GM12878 (cell line): ENCODE measurements at regions not wholly inside any gene's neighbourhood (a gene's known extent, or its start where the extent isn't known, plus 50 kb on each side); places are given as distances from the start of the nearest gene placed in this dataset.
"Not testable (repeated sequence)": the region's sequence is repeated elsewhere in the genome, so short reads cannot be mapped to it uniquely, and the experiment has no call there.

Source experiments
- ATAC-seq: fragments of 200-7000 bp; cut with Tn5 transposase; 3 replicates; pipeline ENCODE4 v1.9.1; 2020; ENCODE audit warnings: mild to moderate bottlenecking, moderate library complexity
- BruUV-seq: library from RNA; stranded (reverse); fragments of 400-500 nt; replicated peaks from 2 replicates; lab custom pipeline; 2021; lab: Mats Ljungman, UMichigan
- CTCF ChIA-PET: fragments of 300-600 bp; sonication (Branson Sonifier 250); formaldehyde crosslinking; extraction: SDS; loops from one replicate; lab custom pipeline; 2021; ENCODE audit warnings: inconsistent platforms; lab: Yijun Ruan, JAX
- POLR2A ChIA-PET: fragments of 350-600 bp; formaldehyde crosslinking; extraction: SDS; loops from one replicate; lab custom pipeline; 2021; ENCODE audit warnings: inconsistent platforms; lab: Charles Lee
- RAD21 ChIA-PET: fragments of 300-600 bp; sonication (Branson Sonifier 250); formaldehyde crosslinking; loops from one replicate; lab custom pipeline; 2023; ENCODE audit warnings: antibody characterized with exemption; ENCODE audit not compliant: unreplicated experiment; lab: Charles Lee
- SMC1A ChIA-PET: fragments of 300-600 bp; sonication (Branson Sonifier 250); formaldehyde crosslinking; loops from one replicate; lab custom pipeline; 2023; ENCODE audit not compliant: unreplicated experiment, uncharacterized antibody; lab: Charles Lee
- DNase-seq: peaks from one replicate; pipeline ENCODE4 v3.0.0-alpha.2; 2011; ENCODE audit warnings: low read depth, low spot score
- FAIRE-seq: peaks from 3 replicates; lab custom pipeline; 2011; peaks lifted over from hg19 to GRCh38; lab: Jason Lieb, UNC
- H2AFZ ChIP-seq: 2 replicates; pipeline ENCODE4 v1.6.0; 2011; ENCODE audit warnings: low read depth, low read length, control low read depth; ENCODE audit not compliant: control insufficient read depth
- H3K27ac ChIP-seq: 2 replicates; pipeline ENCODE4 v1.5.1; 2011; ENCODE audit warnings: control low read depth; ENCODE audit not compliant: control insufficient read depth, insufficient read depth
- H3K27me3 ChIP-seq, 2 experiments: replicated peaks in 1 of 2; 2 replicates each; pipeline versions ENCODE4 v1.6.0 to v1.6.1; 2011; ENCODE audit warnings: low read length in 1 of 2; ENCODE audit not compliant: control insufficient read depth in 2 of 2, insufficient read depth in 2 of 2
- H3K36me3 ChIP-seq, 2 experiments: 2 replicates each; pipeline ENCODE4 v1.5.1; 2011; ENCODE audit warnings: low read length in 1 of 2; ENCODE audit not compliant: control insufficient read depth in 2 of 2, insufficient read depth in 2 of 2
- H3K4me1 ChIP-seq: 2 replicates; pipeline ENCODE4 v1.6.1; 2011; ENCODE audit warnings: mild to moderate bottlenecking, low read length, moderate library complexity, mixed read lengths; ENCODE audit not compliant: control insufficient read depth, insufficient read depth
- H3K4me2 ChIP-seq: 2 replicates; pipeline ENCODE4 v1.6.0; 2011; ENCODE audit warnings: control low read depth; ENCODE audit not compliant: control insufficient read depth, insufficient read depth
- H3K4me3 ChIP-seq: fragments of 200-600 bp; sonication (generic); 2 replicates; pipeline ENCODE4 v1.5.1; 2016
- H3K79me2 ChIP-seq: 2 replicates; pipeline ENCODE4 v1.6.0; 2011; ENCODE audit warnings: low read length; ENCODE audit not compliant: control insufficient read depth, insufficient read depth
- H3K9ac ChIP-seq: 2 replicates; pipeline ENCODE4 v1.8.0; 2011; ENCODE audit warnings: low read length, control low read depth, mixed read lengths; ENCODE audit not compliant: control insufficient read depth, insufficient read depth
- H3K9me3 ChIP-seq: replicated peaks from 3 replicates; pipeline ENCODE4 v1.5.1; 2011; ENCODE audit warnings: mild to moderate bottlenecking, low read length; ENCODE audit not compliant: control insufficient read depth, insufficient read depth
- H4K20me1 ChIP-seq: 2 replicates; pipeline ENCODE4 v1.6.0; 2011; ENCODE audit not compliant: control insufficient read depth, insufficient read depth
- WGBS: methylation state at CpG from one replicate; pipeline ENCODE4 v1.1.6; 2016; ENCODE audit warnings: low lambda C conversion rate; ENCODE audit not compliant: insufficient replicate concordance, insufficient coverage; ENCODE audit errors: missing lambda C conversion rate; 5-methylcytosine and 5-hydroxymethylcytosine counted together
- in situ Hi-C: fragments of 300-500 bp; cut with MboI; formaldehyde crosslinking; loops from 9 replicates; pipeline ENCODE4 v1.14.3; 2018; ENCODE audit warnings: mixed read lengths
- intact Hi-C: fragments of 100-400 bp; cut with micrococcal nuclease; formaldehyde crosslinking; loops from one replicate; pipeline ENCODE4 v1.14.2; 2022; ENCODE audit not compliant: unreplicated experiment

DNA sequence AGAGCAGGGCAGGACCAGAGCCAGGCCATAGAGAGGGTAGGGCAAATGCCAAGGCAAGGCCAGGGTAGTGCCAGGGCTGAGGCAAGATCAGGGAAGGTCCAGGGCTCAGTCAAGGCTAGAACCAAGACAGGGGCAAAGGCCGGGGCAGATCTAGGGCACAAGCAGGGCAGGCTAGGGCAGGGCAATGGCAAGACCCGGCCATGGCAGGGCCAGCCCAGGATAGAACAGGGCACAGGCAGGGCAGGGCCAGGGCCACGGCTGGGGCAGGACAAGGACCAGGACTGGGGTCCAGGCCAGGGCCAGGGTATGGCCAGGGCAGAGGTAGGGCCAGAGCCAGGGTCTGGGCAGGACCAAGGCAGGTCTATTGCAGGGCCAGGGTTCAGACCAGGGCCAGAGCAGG is 2873.2 kb downstream of the RPIA start:
- RAD21 ChIA-PET, POLR2A ChIA-PET, H2AFZ ChIP-seq, FAIRE-seq, H3K36me3 ChIP-seq, in situ Hi-C loops, H3K79me2 ChIP-seq, CTCF ChIA-PET, H3K4me2 ChIP-seq, DNase-seq, H3K4me1 ChIP-seq, H3K27ac ChIP-seq, H3K27me3 ChIP-seq, BruUV-seq, ATAC-seq, SMC1A ChIA-PET, intact Hi-C loops, H3K4me3 ChIP-seq, H4K20me1 ChIP-seq, H3K9me3 ChIP-seq, H3K9ac ChIP-seq: not testable (repeated sequence)
- WGBS = 1% methylated on average over 3 of the region's 3 CpGs

DNA sequence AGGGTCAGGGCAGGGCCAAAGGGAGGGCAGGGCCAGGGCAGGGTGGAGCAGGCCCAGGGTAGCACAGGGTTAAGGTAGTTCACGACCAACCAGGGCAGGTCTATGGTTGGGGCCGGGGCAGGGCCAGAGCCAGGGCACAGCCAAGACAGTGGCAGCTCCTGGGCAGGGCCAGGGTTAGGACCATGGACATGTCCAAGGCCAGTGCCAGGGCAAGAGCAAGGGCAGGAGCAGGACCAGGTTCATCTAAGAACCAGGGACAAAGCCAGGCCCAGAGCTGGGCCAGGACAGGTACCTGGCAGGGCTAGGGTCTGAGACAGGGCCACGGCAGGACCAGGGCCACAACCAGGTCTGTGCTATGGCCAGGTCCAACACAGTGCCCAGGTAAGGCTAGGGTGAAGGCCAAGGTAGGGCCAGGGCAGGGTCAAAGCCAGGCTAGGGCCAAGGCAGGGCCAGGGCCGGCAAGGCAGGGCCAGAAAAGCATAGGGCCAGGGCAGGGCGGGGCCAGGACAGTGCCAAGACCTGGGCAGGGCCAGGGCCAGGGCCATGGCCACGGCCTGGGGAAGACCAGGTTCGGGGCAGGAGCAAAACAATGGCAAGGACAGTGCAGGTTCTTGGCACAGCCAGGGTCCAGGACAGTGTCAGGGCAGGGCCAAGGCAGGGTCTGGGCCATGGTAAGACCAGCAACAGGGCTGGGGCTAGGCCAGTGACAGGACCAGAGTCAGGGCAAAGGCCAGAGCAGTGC is 2874.4 kb downstream of the RPIA start:
- H3K27me3 ChIP-seq, RAD21 ChIA-PET, H3K36me3 ChIP-seq, H3K4me2 ChIP-seq, H3K79me2 ChIP-seq, CTCF ChIA-PET, H3K27ac ChIP-seq, ATAC-seq, H3K9me3 ChIP-seq, H3K9ac ChIP-seq, POLR2A ChIA-PET, H2AFZ ChIP-seq, intact Hi-C loops, DNase-seq, BruUV-seq, FAIRE-seq, H4K20me1 ChIP-seq, SMC1A ChIA-PET, in situ Hi-C loops, H3K4me3 ChIP-seq, H3K4me1 ChIP-seq: not testable (repeated sequence)
- WGBS = 6% methylated on average over 4 of the region's 7 CpGs

DNA sequence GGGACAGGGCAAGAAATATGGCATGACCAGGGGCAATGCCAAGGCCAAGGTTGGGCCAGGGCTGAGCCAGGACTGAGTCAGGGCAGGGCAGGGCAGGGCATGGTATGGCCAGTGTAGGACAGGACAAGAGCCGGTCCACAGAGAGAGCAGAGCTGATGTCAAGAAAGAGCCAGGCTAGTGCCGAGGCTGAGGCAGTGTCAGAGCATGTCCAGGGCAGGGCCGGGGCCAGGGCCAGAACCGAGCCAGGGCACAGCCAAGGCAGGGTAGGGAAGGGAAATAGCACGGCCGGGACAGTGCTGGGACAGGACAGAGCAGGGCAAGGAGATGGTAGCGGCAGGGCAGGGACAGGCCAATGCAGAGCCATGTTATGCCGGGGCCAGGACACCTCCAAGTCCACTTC is 2875.1 kb downstream of the RPIA start:
- RAD21 ChIA-PET, H3K27ac ChIP-seq, intact Hi-C loops, H3K27me3 ChIP-seq, CTCF ChIA-PET, DNase-seq, SMC1A ChIA-PET, H3K9ac ChIP-seq, H3K36me3 ChIP-seq, H3K9me3 ChIP-seq, H3K4me1 ChIP-seq, H2AFZ ChIP-seq, in situ Hi-C loops, H3K4me2 ChIP-seq, H3K79me2 ChIP-seq, H3K4me3 ChIP-seq, POLR2A ChIA-PET, H4K20me1 ChIP-seq, BruUV-seq, FAIRE-seq, ATAC-seq: not testable (repeated sequence)
- WGBS = 29% methylated on average over 6 of the region's 8 CpGs

DNA sequence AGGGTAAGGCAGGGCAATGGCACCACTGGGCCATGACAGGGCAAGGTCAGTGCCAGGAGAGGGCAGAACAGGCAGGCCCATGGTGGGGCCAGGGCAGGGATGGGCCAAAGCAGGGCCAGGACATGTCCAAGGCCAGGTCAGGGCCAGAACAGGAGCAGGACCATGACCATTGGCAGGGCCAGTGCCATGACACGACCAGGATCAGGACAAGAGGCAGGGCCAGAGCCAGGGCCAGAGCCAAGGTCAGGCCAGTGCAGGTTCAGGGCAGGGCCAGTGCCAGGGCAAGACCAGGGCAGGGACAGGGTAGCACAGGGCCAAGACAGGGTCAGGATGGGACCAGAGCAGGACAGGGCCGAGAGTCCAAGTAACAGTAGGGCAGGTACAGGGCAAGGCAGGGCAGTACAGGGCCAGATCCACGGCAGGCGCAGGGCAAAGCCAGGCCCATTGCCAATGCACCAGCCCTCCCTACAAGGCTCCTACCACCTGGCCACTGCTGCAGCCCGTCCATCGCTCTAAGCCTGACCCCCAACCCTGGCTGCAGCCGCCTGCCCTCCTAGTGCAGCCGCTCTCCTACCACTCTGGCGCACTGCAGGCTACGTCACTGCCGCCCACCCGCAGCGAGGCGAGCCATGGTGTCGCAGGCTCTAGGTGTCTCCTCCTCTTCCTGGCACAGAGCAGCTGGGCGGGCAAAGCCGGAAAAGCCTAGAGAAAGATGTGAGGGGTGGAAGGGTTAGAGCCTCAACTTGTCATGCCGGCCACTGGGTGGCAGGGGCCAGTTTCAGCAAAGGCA is 2876.3 kb downstream of the RPIA start:
- not testable (repeated sequence) for H3K4me1 ChIP-seq

More for the DNA sequence above, 2876.3 kb downstream of the RPIA start:
- POLR2A ChIA-PET, H3K36me3 ChIP-seq, BruUV-seq, CTCF ChIA-PET, SMC1A ChIA-PET, H3K9me3 ChIP-seq, H3K4me2 ChIP-seq, H2AFZ ChIP-seq, in situ Hi-C loops, DNase-seq, RAD21 ChIA-PET, ATAC-seq, H3K27me3 ChIP-seq, H3K9ac ChIP-seq, H3K27ac ChIP-seq, FAIRE-seq, H3K79me2 ChIP-seq, intact Hi-C loops, H4K20me1 ChIP-seq, H3K4me3 ChIP-seq: not testable (repeated sequence)
- WGBS = 66% methylated on average over 14 of the region's 18 CpGs
